ENCODE measurements at regions not wholly inside any gene's neighbourhood (a gene's known extent, or its start where the extent isn't known, plus 50 kb on each side); places are given as distances from the start of the nearest gene placed in this dataset.

GRCh38 chr17:45709728-45710288 lies 74.3 kb upstream of the CRHR1 start:
- TF ChIP-seq CTCF (IDR thresholded peaks at IDR 0.05) (no peak), EP300 (IDR thresholded peaks at IDR 0.05; ENCODE audit: low read depth) (no peak), POLR2AphosphoS5 (IDR thresholded peaks at IDR 0.05) (no peak)

Data from transverse colon (tissue), 4 donors.